PC-3 (cell line): ENCODE measurements at regions not wholly inside any gene's neighbourhood (a gene's known extent, or its start where the extent isn't known, plus 50 kb on each side); places are given as distances from the start of the nearest gene placed in this dataset.

Experiments used
- EZH2phosphoT487 ChIP-seq: fragments of 300-600 bp; sonication (generic); IDR thresholded peaks from 2 replicates; pipeline ENCODE4 v1.6.1; 2018; ENCODE audit warnings: mild to moderate bottlenecking, antibody characterized with exemption, low read length, borderline replicate concordance
- TF ChIP-seq, protein P1 (sequence below): fragments of 300-600 bp; sonication (generic); conservative IDR thresholded peaks from 2 replicates; pipeline ENCODE4 v1.5.1; 2017; ENCODE audit warnings: antibody characterized with exemption, low read depth, mild to moderate bottlenecking, low read length

GRCh38 chr16:54453871-54454270 is 167.3 kb upstream of the IRX3 start:
- TF ChIP-seq, protein P1, sequence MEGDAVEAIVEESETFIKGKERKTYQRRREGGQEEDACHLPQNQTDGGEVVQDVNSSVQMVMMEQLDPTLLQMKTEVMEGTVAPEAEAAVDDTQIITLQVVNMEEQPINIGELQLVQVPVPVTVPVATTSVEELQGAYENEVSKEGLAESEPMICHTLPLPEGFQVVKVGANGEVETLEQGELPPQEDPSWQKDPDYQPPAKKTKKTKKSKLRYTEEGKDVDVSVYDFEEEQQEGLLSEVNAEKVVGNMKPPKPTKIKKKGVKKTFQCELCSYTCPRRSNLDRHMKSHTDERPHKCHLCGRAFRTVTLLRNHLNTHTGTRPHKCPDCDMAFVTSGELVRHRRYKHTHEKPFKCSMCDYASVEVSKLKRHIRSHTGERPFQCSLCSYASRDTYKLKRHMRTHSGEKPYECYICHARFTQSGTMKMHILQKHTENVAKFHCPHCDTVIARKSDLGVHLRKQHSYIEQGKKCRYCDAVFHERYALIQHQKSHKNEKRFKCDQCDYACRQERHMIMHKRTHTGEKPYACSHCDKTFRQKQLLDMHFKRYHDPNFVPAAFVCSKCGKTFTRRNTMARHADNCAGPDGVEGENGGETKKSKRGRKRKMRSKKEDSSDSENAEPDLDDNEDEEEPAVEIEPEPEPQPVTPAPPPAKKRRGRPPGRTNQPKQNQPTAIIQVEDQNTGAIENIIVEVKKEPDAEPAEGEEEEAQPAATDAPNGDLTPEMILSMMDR: no peak
- TF ChIP-seq EZH2phosphoT487: no peak
